HG02852 (cell line): ENCODE measurements at regions not wholly inside any gene's neighbourhood (a gene's known extent, or its start where the extent isn't known, plus 50 kb on each side); places are given as distances from the start of the nearest gene placed in this dataset.
"Not testable (repeated sequence)": the region's sequence is repeated elsewhere in the genome, so short reads cannot be mapped to it uniquely, and the experiment has no call there.

ENCODE experiments used
- ATAC-seq: cut with Tn5 transposase; IDR thresholded peaks from one replicate; pipeline ENCODE4 v1.9.1; 2021; ENCODE audit warnings: mild to moderate bottlenecking, moderate library complexity; ENCODE audit not compliant: unreplicated experiment

DNA sequence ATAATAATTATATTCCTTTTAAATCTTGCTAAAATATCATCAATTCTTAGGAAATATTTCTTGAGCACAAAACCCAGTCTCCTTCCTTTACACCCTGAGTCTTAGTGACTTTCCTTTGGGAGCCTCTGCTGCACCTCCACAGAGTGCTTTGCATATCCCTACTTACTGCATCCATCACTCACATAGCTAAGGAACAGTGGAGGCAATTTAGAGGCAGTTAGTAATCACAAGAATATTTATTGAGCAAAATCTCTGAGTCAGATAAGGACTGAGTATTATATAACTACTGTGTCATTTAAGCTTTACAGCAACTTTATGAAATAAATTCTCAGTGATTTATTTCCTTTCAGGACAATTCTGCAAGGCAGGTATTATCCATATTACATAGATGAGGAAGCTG, 327.7 kb downstream of the TMX3 start:
- ATAC-seq: no peak

DNA sequence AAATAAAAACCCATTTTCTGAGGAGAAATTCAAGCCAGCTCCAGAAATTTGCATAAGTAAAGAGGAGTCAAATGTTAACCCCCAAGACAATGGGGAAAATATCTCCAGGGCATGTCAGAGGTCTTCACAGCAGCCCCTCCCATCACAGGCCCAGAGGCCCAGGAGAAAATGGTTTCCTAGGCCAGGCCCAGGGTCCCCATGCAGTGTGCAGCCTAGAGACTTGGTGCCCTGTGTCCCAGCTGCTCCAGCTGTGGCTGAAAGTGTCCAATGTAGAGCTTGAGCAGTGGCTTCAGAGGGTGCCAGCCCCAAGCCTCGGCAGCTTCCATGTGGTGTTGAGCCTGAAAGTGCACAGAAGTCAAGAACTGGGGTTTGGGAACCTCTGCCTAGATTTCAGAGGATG, 330.9 kb downstream of the TMX3 start:
- ATAC-seq: not testable (repeated sequence)

DNA sequence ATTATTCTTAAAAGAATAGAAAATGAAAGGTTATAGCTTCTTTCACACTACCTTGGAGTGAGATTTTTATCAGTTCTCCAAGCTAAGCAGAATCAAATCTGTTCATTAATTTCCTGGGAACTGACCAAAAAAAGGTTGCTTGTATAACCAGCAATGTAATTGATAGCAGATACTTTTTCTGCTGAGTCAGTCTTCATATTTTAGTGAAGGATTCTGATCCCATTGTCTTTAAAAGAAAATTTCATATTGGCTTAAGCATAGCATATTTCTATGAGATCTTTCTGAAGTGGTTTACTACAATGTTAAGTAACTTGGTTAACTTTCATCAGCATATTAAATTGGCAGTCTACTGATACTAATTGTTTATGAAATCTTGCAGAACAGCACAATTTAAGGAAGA, 338.0 kb downstream of the TMX3 start:
- ATAC-seq: no peak

DNA sequence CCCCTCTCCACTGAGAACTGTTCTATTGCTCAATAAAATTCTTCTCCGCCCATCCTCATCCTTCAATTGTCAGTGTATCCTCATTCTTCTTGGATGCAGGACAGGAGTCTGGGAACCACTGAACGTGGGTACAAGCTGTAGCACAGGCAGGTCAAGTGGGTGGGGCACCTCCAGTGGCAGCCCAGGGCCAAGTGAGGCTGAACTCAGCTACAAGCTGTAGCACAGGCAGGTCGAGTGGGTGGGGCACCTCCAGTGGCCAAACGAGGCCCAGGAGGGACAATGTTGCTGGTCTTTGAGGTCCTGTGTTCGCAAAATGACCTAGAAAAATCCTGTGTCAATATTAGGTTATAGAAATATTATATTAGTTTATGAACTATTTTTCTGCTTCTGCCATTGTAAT, 352.0 kb downstream of the TMX3 start:
- ATAC-seq: no peak

DNA sequence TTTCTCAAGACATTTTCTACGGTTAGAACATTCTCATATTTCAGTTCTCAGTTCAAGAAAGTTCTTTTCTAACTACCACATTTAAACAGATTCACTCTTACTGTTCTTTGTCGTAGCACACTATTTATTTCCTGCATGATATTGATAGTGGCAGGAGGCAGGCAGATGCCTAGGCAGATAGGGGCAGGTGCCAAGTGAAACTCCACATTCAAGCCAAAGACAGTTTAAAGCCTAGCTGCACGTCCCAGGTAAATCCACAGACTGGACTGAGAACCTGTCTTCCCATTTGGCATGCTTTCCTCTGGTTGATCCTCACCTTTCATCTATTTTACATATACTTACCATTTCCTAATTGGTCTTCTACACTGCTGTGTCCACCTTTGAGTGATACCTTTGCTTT, 359.3 kb downstream of the TMX3 start:
- no peak for ATAC-seq

DNA sequence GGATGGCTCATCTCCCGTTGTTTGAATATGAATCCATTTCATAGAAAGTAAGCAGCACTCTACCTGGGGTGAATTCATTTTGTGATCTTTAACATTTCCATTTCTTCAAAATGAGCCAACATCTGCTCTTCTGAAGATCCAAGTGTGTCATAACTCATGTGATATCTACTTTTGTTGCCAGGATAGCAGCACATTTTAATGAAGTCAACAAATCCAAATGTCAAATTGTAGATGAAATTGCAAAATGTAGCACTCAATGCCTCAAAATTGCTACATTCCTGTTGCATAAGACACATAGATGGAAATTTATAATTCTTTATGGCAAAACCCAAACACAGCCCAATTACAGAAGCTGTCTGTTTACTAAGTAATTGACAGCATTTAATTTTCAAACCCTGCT, 360.7 kb downstream of the TMX3 start:
- ATAC-seq: no peak

DNA sequence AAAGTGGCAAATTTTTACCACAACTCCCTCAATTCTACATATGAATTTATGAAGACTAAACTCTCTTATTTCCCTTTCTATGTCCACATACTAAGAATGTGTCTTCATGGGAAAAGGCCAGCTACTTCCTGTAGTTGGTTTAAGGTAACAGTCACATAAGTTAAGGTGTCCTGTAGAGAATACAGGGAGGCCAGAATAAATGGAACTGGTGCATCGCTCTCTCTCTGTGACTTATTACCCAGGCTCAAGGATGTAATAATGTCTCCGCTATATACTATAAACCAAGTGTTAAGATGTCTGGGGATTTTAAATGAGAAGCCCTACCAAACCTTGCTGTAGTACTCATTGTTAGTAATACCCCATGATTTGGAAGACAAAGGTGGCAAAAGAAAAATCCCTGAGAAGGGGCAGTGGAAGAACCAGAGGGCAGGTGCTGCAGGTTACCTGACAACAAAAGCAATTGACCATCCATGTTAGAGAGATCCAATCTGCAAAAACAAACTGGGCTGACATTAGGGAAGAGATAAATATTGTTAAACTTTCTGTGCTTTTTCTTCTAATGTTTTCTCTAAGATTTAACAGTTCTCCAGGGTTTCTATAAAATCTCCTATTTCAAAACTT, 372.8 kb downstream of the TMX3 start:
- ATAC-seq: no peak

DNA sequence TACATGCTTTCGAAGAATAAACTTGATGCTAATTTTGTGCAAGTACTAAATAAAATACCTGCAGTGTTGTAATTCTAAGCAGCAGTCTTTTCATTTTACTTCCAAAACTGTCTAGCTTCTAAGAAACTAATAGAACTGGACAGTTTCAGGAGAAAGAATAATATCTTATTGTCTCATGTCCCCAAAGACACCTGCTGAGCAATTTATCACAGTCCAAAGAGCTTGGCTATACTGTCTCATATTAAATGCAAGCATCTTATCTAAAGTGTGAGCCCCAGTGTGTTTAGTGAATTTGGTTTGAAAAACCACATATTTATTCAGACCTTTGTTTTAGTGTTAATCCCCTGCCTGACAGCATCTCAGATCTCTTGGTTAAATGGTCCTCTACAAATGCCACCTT, 374.3 kb downstream of the TMX3 start:
- ATAC-seq: no peak

DNA sequence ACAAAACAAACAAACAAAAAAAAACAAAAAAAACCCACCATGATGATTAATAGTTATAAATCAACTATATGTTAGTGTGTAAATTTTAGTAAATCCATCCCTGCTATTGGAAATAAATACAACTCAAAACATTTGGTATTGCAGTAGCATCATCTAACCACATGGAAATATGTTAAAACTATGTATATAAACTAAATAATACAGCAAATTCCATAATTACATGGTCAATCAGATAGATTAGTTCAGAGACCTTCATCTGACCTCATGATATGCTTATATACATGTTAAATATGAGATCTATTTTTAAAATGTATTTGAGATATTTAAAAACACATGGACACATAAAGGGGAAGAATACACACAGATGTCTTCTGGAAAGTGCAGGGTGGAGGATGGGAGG, 384.2 kb downstream of the TMX3 start:
- no peak for ATAC-seq

DNA sequence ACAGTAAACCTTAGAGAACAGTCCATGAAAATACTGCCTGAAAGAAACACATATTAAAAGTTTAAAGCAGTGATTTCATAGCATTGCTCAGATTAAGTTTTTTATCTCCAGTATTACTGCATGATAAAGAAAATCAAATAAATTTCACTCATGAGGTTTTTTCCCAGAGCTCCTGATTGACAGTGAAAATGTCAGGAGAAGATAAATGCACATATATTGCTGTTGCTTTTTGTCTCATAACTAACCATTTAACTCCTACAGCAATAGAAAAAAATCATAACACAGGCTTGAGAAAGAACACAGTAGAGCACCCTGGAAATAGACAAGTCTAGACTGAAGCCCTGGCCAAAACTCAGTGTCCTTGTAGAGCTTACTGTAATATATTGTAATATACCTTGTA, 391.0 kb downstream of the TMX3 start:
- no peak for ATAC-seq

DNA sequence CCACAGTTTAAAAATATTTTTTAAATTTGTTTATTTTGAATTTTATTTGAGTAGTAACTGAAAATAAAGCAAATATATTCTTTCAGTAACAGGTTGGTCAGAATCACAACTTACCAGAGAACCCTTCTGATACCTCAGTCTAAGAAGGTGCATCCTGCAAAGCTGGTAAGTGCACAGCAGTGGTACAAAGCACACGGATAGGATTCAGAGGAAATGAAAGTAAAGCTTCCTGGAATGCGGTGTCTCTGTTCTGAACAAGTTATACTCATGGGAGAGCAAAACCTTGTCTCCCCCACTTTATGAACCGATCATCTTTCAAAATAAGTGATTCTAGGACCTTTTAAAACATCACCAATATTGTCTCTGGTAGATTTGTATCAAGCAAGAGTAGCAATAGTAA, 398.3 kb downstream of the TMX3 start:
- no peak for ATAC-seq

DNA sequence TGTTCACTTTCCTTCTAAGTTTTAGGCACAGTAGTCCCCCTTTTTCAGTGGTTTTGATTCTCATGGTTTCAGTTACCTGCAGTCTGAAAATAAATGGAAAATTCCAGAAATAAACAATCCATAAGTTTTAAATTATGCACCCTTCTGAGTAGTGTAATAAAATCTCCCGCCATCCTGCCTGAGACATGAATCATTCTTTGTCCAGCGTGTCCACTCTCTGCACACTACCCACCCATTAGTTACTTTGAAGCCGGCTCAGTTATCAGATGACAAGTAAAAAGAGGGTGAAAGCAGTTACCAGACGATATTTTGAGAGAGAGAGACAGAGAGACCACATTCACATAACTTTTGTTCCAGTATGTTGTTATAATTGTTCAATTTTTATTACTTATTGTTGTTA, 400.5 kb downstream of the TMX3 start:
- no peak for ATAC-seq

DNA sequence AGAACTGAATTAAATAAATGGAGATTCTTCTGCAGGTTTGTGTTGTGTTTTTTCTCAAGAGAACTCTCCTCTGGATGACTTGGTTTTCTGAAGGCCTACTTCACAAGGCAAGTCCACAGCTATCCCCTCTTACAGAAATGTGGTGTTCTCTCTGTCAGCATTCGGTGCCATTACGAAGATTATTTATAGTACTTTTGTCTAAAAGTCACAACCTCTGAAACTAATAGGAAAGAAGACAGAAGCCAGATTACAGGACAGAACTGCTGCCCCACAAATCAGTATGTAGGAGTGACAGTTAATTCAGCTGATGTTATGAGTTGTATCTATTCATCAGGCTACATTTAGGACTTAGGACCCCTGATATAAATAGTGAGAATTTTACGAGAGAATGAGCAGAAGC, 413.5 kb downstream of the TMX3 start:
- ATAC-seq: no peak

DNA sequence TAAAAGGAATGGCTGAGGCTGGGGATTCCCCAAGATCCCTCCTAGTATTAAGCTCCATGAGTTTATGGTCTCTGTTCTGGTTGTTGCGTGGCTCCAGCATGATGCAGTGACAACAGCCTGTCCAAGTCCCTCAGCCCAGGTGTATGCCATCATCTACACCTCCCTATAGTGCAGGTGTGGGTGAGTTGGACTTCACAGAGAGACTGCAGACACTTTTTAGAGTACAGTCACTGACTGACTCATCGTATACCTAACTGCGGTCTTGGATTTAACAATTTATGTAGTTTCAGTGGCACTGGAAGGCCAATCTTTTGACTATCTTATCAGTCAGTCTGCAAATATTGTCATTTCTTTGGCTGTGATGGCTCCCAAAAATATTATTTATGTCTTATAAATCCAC, 415.0 kb downstream of the TMX3 start:
- no peak for ATAC-seq

DNA sequence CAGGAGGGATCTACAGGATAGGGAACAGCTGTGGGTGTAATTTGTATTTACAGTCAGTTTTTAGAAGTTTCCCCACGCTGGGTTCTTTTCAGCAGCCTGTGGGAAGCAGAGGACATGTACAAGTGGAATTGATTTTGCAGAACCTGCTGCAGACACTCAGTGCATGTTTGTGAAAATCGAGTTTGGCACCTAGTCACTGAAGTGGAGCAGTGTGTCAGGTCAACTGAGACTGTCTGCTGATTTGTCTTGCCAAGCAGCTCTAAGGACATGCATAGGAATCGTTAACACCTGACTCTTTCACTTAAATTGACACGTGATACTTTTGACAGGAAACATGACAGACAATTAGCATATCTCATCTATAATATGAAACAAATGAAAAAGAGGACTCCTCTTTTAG, 416.6 kb downstream of the TMX3 start:
- no peak for ATAC-seq

DNA sequence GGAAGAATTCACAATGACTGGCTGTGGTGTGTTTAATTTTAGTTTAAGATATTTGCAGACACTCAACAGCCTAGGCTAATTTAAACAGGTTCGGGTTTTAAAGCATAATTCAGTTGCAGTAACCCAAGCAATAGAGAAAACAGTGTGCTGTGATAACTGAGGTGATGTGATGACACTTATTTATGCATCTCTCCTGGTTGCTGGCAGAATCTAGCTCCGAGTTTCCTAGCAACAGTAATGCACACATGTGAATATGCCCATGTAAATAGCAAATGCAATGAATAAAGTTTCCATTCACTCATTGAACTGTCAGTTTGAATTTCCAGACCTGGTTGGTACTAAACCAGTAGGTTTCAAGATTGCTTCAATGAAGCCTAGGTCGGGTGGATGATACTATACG, 426.5 kb downstream of the TMX3 start:
- no peak for ATAC-seq

DNA sequence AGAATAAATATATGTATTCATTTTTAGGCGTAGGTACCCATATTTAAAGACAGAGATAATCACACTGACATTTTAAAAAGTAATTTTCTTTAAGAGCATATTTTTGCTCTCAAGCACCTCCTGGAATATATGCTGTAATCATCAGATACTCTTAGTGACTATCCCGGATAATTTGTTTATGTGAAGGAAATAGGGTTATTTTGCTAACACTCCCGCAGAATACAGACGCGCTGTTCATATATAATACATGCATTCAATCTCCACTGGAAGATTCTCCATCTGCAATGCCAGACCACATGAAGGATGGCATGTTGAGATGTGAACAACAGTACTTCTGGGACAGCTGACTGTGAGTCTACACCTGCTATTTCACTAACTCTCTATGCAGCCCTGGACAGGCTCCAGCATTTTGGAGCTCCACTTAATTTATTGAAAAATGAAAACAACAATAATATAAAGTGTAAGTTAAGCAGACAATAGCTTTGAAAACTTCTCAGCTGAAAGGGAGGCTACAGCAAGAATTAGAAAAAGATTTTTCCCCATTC, 430.6 kb downstream of the TMX3 start:
- no peak for ATAC-seq

DNA sequence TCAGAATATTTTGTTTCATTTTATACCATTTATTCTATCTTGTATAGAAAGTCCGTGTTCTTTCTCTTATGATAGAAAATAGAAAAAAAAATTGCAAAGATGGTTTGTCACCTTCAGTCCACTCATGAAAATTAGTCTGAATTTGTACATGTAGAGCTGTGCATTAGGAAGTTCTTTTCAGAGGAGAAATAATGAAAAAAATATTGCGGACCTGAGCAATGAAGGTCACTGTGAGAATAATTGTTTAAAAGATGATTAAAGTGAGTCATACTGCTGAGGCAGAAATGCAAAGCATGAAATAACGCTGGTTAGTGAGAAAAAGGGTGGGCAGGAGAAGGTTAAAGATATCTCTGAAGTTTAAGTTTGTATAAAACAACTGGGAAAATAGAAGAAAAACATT, 431.1 kb downstream of the TMX3 start:
- no peak for ATAC-seq

DNA sequence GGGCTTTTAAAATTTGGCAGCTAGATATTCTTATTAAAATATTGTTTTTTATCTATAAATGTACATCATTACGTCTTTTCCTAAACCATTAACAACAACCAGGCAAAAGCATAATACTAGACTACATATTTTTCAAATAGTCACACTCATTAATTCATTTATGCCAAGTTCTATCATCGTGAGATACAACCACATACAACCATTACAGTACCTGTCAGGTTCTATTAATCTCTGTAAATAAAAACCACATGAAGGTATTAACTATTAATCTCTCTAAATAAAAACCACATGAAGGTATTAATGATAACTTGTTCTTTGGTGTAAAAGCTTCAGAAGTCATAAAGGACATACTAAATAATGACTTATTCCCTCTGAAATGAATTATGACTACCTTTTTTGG, 432.7 kb downstream of the TMX3 start:
- no peak for ATAC-seq

DNA sequence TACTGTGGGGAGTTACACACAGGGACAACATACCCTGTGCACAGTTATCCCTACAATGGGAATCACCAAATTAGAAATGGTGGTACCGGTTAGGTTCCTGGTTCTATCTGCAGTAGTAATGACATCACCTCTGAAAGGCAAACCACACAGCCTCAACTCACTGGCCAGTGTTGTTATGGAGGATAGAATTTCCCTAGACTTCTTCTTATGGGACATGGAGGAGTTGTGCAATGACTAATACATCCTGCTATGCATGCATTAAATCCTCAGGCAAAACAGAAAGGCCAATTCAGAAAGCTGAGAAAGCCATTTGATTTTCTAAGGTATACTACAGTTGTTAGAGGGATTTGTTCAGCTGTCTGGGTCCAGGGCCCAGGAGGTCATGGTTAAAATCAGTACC, 439.3 kb downstream of the TMX3 start:
- no peak for ATAC-seq

DNA sequence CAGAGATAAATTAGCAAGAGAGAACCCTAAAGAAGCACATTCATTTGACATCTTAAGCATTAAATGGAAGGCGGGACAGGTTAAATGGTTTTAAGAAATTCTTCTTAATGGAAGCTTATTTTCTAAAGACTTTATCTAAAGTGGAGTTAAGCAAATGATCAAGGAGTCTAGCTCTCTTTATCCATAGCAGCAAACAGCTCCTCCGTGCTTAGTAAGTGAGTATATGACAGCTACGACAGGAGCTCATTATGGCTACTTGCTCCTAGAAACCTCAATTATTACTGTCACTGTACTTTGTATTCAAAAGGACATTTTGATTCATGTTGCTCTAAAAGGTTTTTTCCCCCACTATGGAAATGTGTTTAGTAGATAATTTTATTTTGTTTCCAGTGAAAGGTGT, 444.9 kb downstream of the TMX3 start:
- ATAC-seq: no peak

DNA sequence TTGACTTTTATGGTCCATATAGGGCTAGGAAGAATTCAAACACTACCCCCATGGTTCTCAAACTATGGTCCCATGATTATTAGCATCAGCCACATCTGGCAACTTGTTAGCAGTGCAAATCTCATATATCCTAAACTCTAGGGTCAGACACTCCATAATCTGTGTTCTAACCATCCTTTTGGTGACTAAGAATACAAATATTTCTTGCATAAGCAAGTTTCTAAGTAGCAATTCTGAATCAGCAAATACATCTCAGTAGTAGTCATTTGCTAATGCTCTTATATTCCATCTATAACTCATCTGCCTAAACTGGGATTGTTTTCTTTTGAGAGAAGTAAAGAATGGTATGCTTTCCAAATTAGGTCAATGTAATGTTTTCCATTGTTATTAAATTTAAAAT, 447.3 kb downstream of the TMX3 start:
- no peak for ATAC-seq

DNA sequence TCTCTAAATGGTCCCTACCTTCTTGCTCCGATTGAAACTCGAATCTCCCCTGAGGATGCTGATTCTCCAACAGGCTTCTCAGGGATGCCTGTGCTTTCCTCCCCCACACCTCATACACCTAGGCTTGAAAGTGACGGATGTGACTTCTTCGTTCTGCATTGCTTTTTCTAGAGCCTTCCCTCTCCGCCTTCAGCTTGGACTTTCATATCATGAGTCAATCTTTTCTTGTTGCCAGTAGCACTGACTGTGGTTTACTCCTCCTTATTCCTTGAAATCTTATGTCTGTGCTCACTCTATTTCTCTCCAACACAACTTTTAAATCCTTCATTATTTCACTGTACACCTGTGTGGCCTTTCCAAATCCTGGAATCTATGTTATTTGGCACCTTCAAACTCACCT, 451.4 kb downstream of the TMX3 start:
- ATAC-seq: no peak
